ENCODE measurements at regions not wholly inside any gene's neighbourhood (a gene's known extent, or its start where the extent isn't known, plus 50 kb on each side); places are given as distances from the start of the nearest gene placed in this dataset.
"Not testable (repeated sequence)": the region's sequence is repeated elsewhere in the genome, so short reads cannot be mapped to it uniquely, and the experiment has no call there.

- not testable (repeated sequence) for TF ChIP-seq POLR2A (IDR thresholded peaks at IDR 0.05; ENCODE audit: low read depth, low read length); TAF1 (IDR thresholded peaks at IDR 0.05; ENCODE audit: borderline replicate concordance, low read depth, low read length); POLR2AphosphoS5 (IDR thresholded peaks at IDR 0.05; ENCODE audit: low read depth, low read length)
Measured at GRCh38 chr10:2880050-2880449, 187.3 kb upstream of the PFKP start.

Data from GM12892 (cell line).